Neural cell (in vitro differentiated cells): ENCODE measurements at regions not wholly inside any gene's neighbourhood (a gene's known extent, or its start where the extent isn't known, plus 50 kb on each side); places are given as distances from the start of the nearest gene placed in this dataset.

ENCODE experiments used
- H2AFZ ChIP-seq: fragments of 200-600, 300-800 bp; sonication (generic), shearing (Covaris generic); 2 replicates; pipeline ENCODE4 v1.6.0; 2014; ENCODE audit warnings: low read depth, mild to moderate bottlenecking, antibody characterized with exemption, low read length, moderate library complexity
- H3F3A ChIP-seq: fragments of 200-600 bp; shearing (Covaris generic); 2 replicates; pipeline ENCODE4 v1.6.1; 2016; ENCODE audit warnings: mild to moderate bottlenecking, moderate library complexity, mixed read lengths, antibody characterized with exemption, low read length; ENCODE audit not compliant: insufficient read depth, poor library complexity, severe bottlenecking
- H3K27ac ChIP-seq: fragments of 200-600, 300-800 bp; sonication (generic), shearing (Covaris generic); 2 replicates; pipeline ENCODE4 v1.5.1; 2014; ENCODE audit warnings: mild to moderate bottlenecking, low read length, moderate library complexity
- H3K27me3 ChIP-seq: fragments of 300-800, 200-600 bp; sonication (generic), shearing (Covaris generic); 2 replicates; pipeline ENCODE4 v1.6.0; 2014; ENCODE audit warnings: mild to moderate bottlenecking, low read depth, low read length, moderate library complexity; ENCODE audit not compliant: insufficient read depth
- H3K36me3 ChIP-seq: fragments of 300-800, 200-600 bp; sonication (generic), shearing (Covaris generic); 2 replicates; pipeline ENCODE4 v1.5.1; 2014; ENCODE audit warnings: mild to moderate bottlenecking, antibody characterized with exemption, low read length, moderate library complexity; ENCODE audit not compliant: insufficient read depth
- H3K4me2 ChIP-seq: fragments of 300-800, 200-600 bp; sonication (generic), shearing (Covaris generic); 2 replicates; pipeline ENCODE4 v1.6.0; 2014; ENCODE audit warnings: mild to moderate bottlenecking, low read length
- H3K4me3 ChIP-seq: fragments of 300-800, 200-600 bp; sonication (generic), shearing (Covaris generic); 2 replicates; pipeline ENCODE4 v1.5.1; 2014; ENCODE audit warnings: mild to moderate bottlenecking, low read length, moderate library complexity
- H3K79me2 ChIP-seq: fragments of 200-600 bp; shearing (Covaris generic); replicated peaks from 2 replicates; pipeline ENCODE4 v1.6.0; 2014; ENCODE audit warnings: mild to moderate bottlenecking, low read length, moderate library complexity; ENCODE audit not compliant: insufficient read depth
- H3K9ac ChIP-seq: fragments of 300-800, 200-600 bp; sonication (generic), shearing (Covaris generic); 2 replicates; pipeline ENCODE4 v1.6.1; 2016; ENCODE audit warnings: mild to moderate bottlenecking, low read length, mixed read lengths
- H3K9me2 ChIP-seq: fragments of 200-600 bp; shearing (Covaris generic); 2 replicates; pipeline ENCODE4 v1.6.1; 2016; ENCODE audit warnings: mild to moderate bottlenecking, low read length, mixed read lengths; ENCODE audit not compliant: insufficient read depth
- H3K9me3 ChIP-seq: fragments of 200-600, 300-800 bp; sonication (generic), shearing (Covaris generic); 2 replicates; pipeline ENCODE4 v1.6.1; 2016; ENCODE audit warnings: mild to moderate bottlenecking, mixed run types, low read length, moderate library complexity, mixed read lengths
- H4K20me1 ChIP-seq: fragments of 200-600 bp; shearing (Covaris generic); 2 replicates; pipeline ENCODE4 v1.6.1; 2016; ENCODE audit warnings: mild to moderate bottlenecking, mixed run types; ENCODE audit not compliant: insufficient read depth
- CTCF ChIP-seq: fragments of 450-650 bp; IDR thresholded peaks from 2 replicates; pipeline ENCODE4 v1.5.1; 2014; ENCODE audit warnings: antibody characterized with exemption, mild to moderate bottlenecking, moderate library complexity; ENCODE audit not compliant: poor library complexity, severe bottlenecking
- EP300 ChIP-seq: fragments of 450-650 bp; conservative IDR thresholded peaks from 2 replicates; pipeline ENCODE4 v1.6.1; 2014; ENCODE audit warnings: antibody characterized with exemption, mild to moderate bottlenecking, moderate library complexity; ENCODE audit not compliant: poor library complexity, severe bottlenecking
- EZH2 ChIP-seq: fragments of 200-600, 300-800 bp; shearing (Covaris generic), sonication (generic); IDR thresholded peaks from 2 replicates; pipeline ENCODE4 v1.6.1; 2014; ENCODE audit warnings: antibody characterized with exemption, low read length, borderline replicate concordance, mild to moderate bottlenecking; ENCODE audit not compliant: insufficient read depth, poor library complexity, severe bottlenecking
- MXI1 ChIP-seq: fragments of 450-650 bp; conservative IDR thresholded peaks from 2 replicates; pipeline ENCODE4 v1.6.1; 2014; ENCODE audit warnings: antibody characterized with exemption, mild to moderate bottlenecking; ENCODE audit not compliant: poor library complexity, severe bottlenecking
- POLR2AphosphoS5 ChIP-seq: IDR thresholded peaks from 2 replicates; pipeline ENCODE4 v1.6.1; 2012
- RAD21 ChIP-seq: fragments of 450-650 bp; conservative IDR thresholded peaks from 2 replicates; pipeline ENCODE4 v1.6.1; 2014; ENCODE audit warnings: antibody characterized with exemption, mild to moderate bottlenecking, moderate library complexity
- REST ChIP-seq: IDR thresholded peaks from 2 replicates; pipeline ENCODE4 v1.6.1; 2012; ENCODE audit warnings: borderline replicate concordance
- SMC3 ChIP-seq: fragments of 450-650 bp; conservative IDR thresholded peaks from 2 replicates; pipeline ENCODE4 v1.6.1; 2014; ENCODE audit warnings: antibody characterized with exemption, mild to moderate bottlenecking, moderate library complexity; ENCODE audit not compliant: poor library complexity
- TAF1 ChIP-seq: IDR thresholded peaks from 2 replicates; pipeline ENCODE4 v1.6.1; 2012; ENCODE audit warnings: low read depth

GRCh38 chr14:46377305-46377704 lies 274.3 kb downstream of the RPL10L start:
- no peaks in the 10 kb centered on the region for H4K20me1 ChIP-seq
- H3K27ac ChIP-seq: no peak overlapping the region
- H3K36me3 ChIP-seq: no peaks in the 10 kb centered on the region
- H2AFZ ChIP-seq: no peak overlapping the region
- H3K9ac ChIP-seq: no peak overlapping the region
- H3K27me3 ChIP-seq: no peaks in the 10 kb centered on the region
- no peaks in the 10 kb centered on the region for H3K79me2 ChIP-seq
- no peaks in the 10 kb centered on the region for H3K9me2 ChIP-seq
- H3K4me3 ChIP-seq: no peak overlapping the region
- no peaks in the 10 kb centered on the region for H3K9me3 ChIP-seq
- TF ChIP-seq POLR2AphosphoS5 (no peak), EP300 (no peak), RAD21 (no peak), TAF1 (no peak), CTCF (no peak), REST (no peak), SMC3 (no peak), MXI1 (no peak), EZH2 (no peak)
- no peak overlapping the region for H3K4me2 ChIP-seq
- no peaks in the 10 kb centered on the region for H3F3A ChIP-seq

GRCh38 chr14:46369391-46369790 lies 282.2 kb downstream of the RPL10L start:
- H3F3A ChIP-seq: no peaks in the 10 kb centered on the region
- H3K9ac ChIP-seq: no peak overlapping the region
- H3K9me3 ChIP-seq: no peaks in the 10 kb centered on the region
- TF ChIP-seq EZH2 (no peak), RAD21 (no peak), EP300 (no peak), CTCF (no peak)
- no peaks in the 10 kb centered on the region for H3K79me2 ChIP-seq
- no peaks in the 10 kb centered on the region for H3K9me2 ChIP-seq
- H3K4me3 ChIP-seq: no peak overlapping the region
- no peak overlapping the region for H3K4me2 ChIP-seq
- no peaks in the 10 kb centered on the region for H4K20me1 ChIP-seq
- no peak overlapping the region for H3K27ac ChIP-seq
- no peaks in the 10 kb centered on the region for H3K27me3 ChIP-seq
- no peak overlapping the region for H2AFZ ChIP-seq
- no peaks in the 10 kb centered on the region for H3K36me3 ChIP-seq
